Left forelimb (tissue), 1 donor: ENCODE measurements at regions not wholly inside any gene's neighbourhood (a gene's known extent, or its start where the extent isn't known, plus 50 kb on each side); places are given as distances from the start of the nearest gene placed in this dataset.

ENCODE experiments used
- DNase-seq: peaks from one replicate; pipeline ENCODE4 v3.0.0-alpha.2; 2018; ENCODE audit warnings: low spot score

GRCh38 chr20:58565461-58566175, 50.4 kb upstream of the APCDD1L start:
- no peak for DNase-seq
